CD4-positive, alpha-beta T cell (primary cell): ENCODE measurements at regions not wholly inside any gene's neighbourhood (a gene's known extent, or its start where the extent isn't known, plus 50 kb on each side); places are given as distances from the start of the nearest gene placed in this dataset.
"Not testable (repeated sequence)": the region's sequence is repeated elsewhere in the genome, so short reads cannot be mapped to it uniquely, and the experiment has no call there.

Source experiments
- ATAC-seq: fragments of 200-7000 bp; cut with Tn5 transposase; one replicate; pipeline ENCODE4 v1.10.0; 2022; ENCODE audit warnings: mild to moderate bottlenecking; ENCODE audit not compliant: poor library complexity
- CTCF ChIA-PET: fragments of 350-600 bp; sonication (Branson Sonifier 250); formaldehyde crosslinking; loops from one replicate; lab custom pipeline; 2021; ENCODE audit warnings: antibody characterized with exemption, inconsistent platforms; lab: Charles Lee
- POLR2A ChIA-PET: fragments of 350-600 bp; sonication (Branson Sonifier 250); formaldehyde crosslinking; loops from one replicate; lab custom pipeline; 2021; ENCODE audit warnings: antibody characterized with exemption, inconsistent platforms; lab: Charles Lee
- DNase-seq, 14 experiments: peaks; one replicate each; pipeline ENCODE4 v3.0.0-alpha.2; 2013 to 2020; ENCODE audit warnings: mixed read lengths in 2 of 14
- H3K27ac ChIP-seq, 2 donors: one replicate each; pipeline versions ENCODE4 v1.5.1 to v1.7.0; 2013; ENCODE audit warnings: low read length in 2 of 2, low read depth in 1 of 2, mild to moderate bottlenecking in 1 of 2
- H3K27me3 ChIP-seq, 2 experiments: 1 replicate in 1 of 2; 2 replicates in 1 of 2; pipeline versions ENCODE4 v1.6.1 to v1.7.0; 2013; ENCODE audit warnings: low read length in 2 of 2, control low read depth in 1 of 2, mild to moderate bottlenecking in 1 of 2, moderate library complexity in 1 of 2; ENCODE audit not compliant: insufficient read depth in 2 of 2, control insufficient read depth in 1 of 2
- H3K36me3 ChIP-seq: one replicate; pipeline ENCODE4 v1.6.1; 2013; ENCODE audit warnings: low read length, control low read depth; ENCODE audit not compliant: insufficient read depth
- H3K4me1 ChIP-seq: one replicate; pipeline ENCODE4 v1.6.1; 2013; ENCODE audit warnings: low read length, control low read depth; ENCODE audit not compliant: insufficient read depth
- H3K4me3 ChIP-seq: one replicate; pipeline ENCODE4 v1.5.1; 2013; ENCODE audit warnings: mild to moderate bottlenecking, low read length, moderate library complexity
- H3K9me3 ChIP-seq, 2 experiments: 1 replicate in 1 of 2; 2 replicates in 1 of 2; pipeline versions ENCODE4 v1.6.1 to v1.7.0; 2013; ENCODE audit warnings: low read length in 2 of 2, mild to moderate bottlenecking in 2 of 2, control low read depth in 1 of 2, moderate library complexity in 1 of 2; ENCODE audit not compliant: control insufficient read depth in 1 of 2, insufficient read depth in 1 of 2
- H3K27ac Mint-ChIP-seq: one replicate; pipeline ENCODE4 v1.8.0; 2020; ENCODE audit warnings: mixed read lengths
- H3K27me3 Mint-ChIP-seq: one replicate; pipeline ENCODE4 v1.8.0; 2021; ENCODE audit warnings: mixed read lengths
- H3K36me3 Mint-ChIP-seq: one replicate; pipeline ENCODE4 v1.8.0; 2021; ENCODE audit warnings: low read depth, mixed read lengths
- H3K4me1 Mint-ChIP-seq: one replicate; pipeline ENCODE4 v1.8.0; 2021; ENCODE audit warnings: low read depth, mixed read lengths
- H3K4me3 Mint-ChIP-seq: one replicate; pipeline ENCODE4 v1.8.0; 2020; ENCODE audit warnings: mild to moderate bottlenecking, mixed read lengths
- H3K9me3 Mint-ChIP-seq: one replicate; pipeline ENCODE4 v1.8.0; 2020; ENCODE audit warnings: mixed read lengths
- intact Hi-C, 2 experiments: fragments of 100-400 bp; cut with DNase I in 1 of 2; cut with micrococcal nuclease in 1 of 2; formaldehyde crosslinking; loops; one replicate each; pipeline versions ENCODE4 v1.15.1 to v1.9.0; 2023 to 2025; cut with DNase I, micrococcal nuclease
- TF ChIP-seq, protein P1 (sequence below): fragments of 200-600 bp; IDR thresholded peaks from one replicate; pipeline ENCODE4 v1.8.0; 2022; ENCODE audit warnings: antibody characterized with exemption, mild to moderate bottlenecking

DNA sequence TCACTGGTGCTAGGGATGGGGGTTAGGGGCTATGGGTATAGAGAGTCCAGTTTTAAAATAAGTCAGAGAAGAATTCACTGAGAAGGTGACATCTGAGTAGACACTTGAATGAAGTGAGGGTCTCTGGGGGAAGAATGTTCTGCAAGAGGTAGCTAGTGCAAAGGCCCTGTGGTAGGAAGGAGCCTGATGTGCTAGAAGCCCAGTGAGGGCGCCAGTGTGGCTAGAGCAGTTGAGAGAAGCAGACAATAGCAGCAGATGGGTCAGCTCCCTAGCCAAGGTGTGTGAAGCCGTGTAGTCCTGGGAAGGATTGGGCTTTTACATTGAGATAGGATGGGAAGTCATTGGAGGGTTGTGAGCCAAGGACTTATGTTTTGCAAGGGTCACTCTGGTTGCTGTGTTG lies 105.8 kb upstream of the PELI1 start:
- no peak overlapping the region for H3K27ac Mint-ChIP-seq

DNA sequence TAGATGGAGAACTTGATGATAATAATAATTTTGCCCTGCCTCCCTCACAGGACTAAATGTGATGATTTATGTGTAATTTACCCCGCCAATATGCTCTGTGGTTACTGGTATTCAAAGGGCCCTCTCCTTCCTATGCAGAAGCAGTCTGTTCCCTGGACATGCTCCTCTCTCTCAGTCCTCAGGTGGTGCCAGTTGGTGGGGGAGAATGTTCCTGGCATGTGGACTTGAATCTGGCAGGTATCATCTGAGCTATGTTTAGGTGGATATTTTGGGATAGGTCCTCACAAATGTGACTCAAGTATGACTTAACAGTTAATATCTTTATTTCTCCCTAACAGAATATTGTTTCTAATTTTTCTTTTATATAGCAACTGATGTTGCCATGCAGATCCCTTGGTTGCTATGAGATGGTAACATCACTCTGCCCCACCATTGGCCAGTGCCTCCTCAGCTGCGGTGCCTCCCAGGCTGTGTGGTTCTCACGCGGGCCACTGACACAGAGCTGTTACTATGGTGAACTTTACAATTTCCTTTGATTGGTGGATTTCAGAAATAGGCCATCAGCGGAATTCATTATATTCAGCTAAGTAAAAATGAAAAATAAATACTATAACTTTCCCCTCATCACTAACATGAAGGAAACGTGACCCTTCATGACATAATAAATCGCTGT lies 106.7 kb upstream of the PELI1 start:
- H3K27ac Mint-ChIP-seq, result no peak overlapping the region
- CTCF ChIA-PET, result no interaction called here

More for the DNA sequence above, 105.8 kb upstream of the PELI1 start:
- TF ChIP-seq, protein P1, sequence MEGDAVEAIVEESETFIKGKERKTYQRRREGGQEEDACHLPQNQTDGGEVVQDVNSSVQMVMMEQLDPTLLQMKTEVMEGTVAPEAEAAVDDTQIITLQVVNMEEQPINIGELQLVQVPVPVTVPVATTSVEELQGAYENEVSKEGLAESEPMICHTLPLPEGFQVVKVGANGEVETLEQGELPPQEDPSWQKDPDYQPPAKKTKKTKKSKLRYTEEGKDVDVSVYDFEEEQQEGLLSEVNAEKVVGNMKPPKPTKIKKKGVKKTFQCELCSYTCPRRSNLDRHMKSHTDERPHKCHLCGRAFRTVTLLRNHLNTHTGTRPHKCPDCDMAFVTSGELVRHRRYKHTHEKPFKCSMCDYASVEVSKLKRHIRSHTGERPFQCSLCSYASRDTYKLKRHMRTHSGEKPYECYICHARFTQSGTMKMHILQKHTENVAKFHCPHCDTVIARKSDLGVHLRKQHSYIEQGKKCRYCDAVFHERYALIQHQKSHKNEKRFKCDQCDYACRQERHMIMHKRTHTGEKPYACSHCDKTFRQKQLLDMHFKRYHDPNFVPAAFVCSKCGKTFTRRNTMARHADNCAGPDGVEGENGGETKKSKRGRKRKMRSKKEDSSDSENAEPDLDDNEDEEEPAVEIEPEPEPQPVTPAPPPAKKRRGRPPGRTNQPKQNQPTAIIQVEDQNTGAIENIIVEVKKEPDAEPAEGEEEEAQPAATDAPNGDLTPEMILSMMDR, result no peak
- ATAC-seq (no peak), DNase-seq (no peak)
- H3K9me3 ChIP-seq, result no peaks in the 10 kb centered on the region
- H3K4me1 ChIP-seq, result no peaks in the 10 kb centered on the region
- Mint-ChIP-seq H3K9me3 (peaks cover 2% of the 10 kb centered on the region), H3K36me3 (no peaks in the 10 kb centered on the region), H3K27me3 (no peaks in the 10 kb centered on the region), H3K4me3 (no peak overlapping the region), H3K4me1 (no peaks in the 10 kb centered on the region)
- no peak overlapping the region for H3K27ac ChIP-seq
- H3K27me3 ChIP-seq, result no peaks in the 10 kb centered on the region
- H3K36me3 ChIP-seq, result no peaks in the 10 kb centered on the region
- intact Hi-C loops, result no loop called here
- ChIA-PET CTCF (no interaction called here), POLR2A (no interaction called here)
- no peak overlapping the region for H3K4me3 ChIP-seq

DNA sequence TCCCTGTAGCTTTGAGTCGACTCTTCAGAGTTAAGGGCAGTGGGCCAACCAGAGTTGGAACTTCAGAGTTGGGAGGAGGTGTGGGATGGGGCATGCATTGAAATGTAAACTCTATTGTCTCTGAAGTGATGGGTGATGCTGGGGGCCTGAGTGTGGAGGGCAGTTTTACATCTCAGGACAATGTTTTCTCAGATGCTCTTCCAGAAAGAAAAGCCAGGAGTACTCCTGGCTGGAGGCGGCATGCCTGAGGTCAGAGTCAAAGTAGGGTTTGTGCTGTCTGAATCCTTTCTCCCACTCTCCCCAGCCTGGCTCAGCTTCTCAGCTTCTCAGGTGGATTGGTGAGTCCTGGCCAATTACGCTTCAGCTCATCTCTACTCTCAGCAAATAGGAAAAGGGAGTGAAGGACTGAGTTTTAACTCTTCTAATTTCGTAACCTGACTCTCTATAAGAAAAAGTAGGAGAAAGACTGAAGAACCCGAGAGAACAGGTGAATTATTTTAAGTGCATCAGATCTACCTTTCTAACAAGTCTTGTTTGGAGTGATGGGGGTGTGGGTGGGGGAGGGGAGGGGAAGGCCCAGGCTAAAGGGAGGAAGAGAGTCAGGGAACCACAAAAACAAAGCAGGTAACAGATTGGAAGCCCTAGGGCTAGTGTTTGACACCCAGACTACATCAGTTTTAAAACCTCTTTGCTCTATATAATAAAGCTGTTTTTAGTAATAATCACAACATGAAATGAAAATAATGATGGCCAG lies 107.5 kb upstream of the PELI1 start:
- H3K4me1 Mint-ChIP-seq, result no peaks in the 10 kb centered on the region
- no peak for ATAC-seq
- ChIA-PET CTCF (no interaction called here), POLR2A (no interaction called here)
- Histone ChIP-seq H3K27ac (no peak overlapping the region), H3K4me1 (no peaks in the 10 kb centered on the region), H3K36me3 (no peaks in the 10 kb centered on the region), H3K27me3 (no peaks in the 10 kb centered on the region), H3K4me3 (no peak overlapping the region), H3K9me3 (no peaks in the 10 kb centered on the region)
- peaks cover 2% of the 10 kb centered on the region for H3K9me3 Mint-ChIP-seq
- TF ChIP-seq, protein P1, result no peak
- DNase-seq, result no peak
- no peaks in the 10 kb centered on the region for H3K27me3 Mint-ChIP-seq
- H3K27ac Mint-ChIP-seq, result no peak overlapping the region
- no peak overlapping the region for H3K4me3 Mint-ChIP-seq
- intact Hi-C loops, result no loop called here
- H3K36me3 Mint-ChIP-seq, result no peaks in the 10 kb centered on the region

More for the DNA sequence above, 106.7 kb upstream of the PELI1 start:
- no peaks in the 10 kb centered on the region for H3K4me1 ChIP-seq
- no peak overlapping the region for H3K4me3 Mint-ChIP-seq
- no peaks in the 10 kb centered on the region for H3K36me3 Mint-ChIP-seq
- POLR2A ChIA-PET, result no interaction called here
- no peaks in the 10 kb centered on the region for H3K27me3 ChIP-seq
- no peaks in the 10 kb centered on the region for H3K4me1 Mint-ChIP-seq
- no peaks in the 10 kb centered on the region for H3K27me3 Mint-ChIP-seq
- no peak for ATAC-seq
- no peaks in the 10 kb centered on the region for H3K9me3 ChIP-seq
- TF ChIP-seq, protein P1, result no peak
- peaks cover 2% of the 10 kb centered on the region for H3K9me3 Mint-ChIP-seq
- H3K27ac ChIP-seq, result no peak overlapping the region
- no peaks in the 10 kb centered on the region for H3K36me3 ChIP-seq
- intact Hi-C loops, result no loop called here
- no peak for DNase-seq
- no peak overlapping the region for H3K4me3 ChIP-seq

DNA sequence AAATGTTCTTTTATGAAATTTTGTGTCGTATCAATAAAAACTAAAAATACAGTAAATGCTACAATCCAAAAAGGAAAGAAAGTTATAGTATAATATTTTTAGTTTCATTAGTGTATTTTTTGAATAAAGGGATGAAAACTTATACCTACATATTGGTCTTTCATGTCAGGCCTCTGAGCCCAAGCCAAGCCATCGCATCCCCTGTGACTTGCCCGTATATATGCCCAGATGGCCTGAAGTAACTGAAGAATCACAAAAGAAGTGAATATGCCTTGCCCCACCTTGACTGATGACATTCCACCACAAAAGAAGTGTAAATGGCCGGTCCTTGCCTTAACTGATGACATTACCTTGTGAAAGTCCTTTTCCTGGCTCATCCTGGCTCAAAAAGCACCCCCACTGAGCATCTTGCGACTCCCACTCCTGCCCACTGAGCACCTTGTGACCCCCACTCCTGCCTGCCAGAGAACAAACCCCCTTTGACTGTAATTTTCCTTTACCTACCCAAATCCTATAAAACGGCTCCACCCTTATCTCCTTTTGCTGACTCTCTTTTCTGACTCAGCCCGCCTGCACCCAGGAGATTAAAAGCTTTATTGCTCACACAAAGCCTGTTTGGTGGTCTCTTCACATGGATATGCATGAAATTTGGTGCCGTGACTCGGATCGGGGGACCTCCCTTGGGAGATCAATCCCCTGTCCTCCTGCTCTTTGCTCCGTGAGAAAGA lies 108.2 kb upstream of the PELI1 start:
- H3K27ac Mint-ChIP-seq, H3K36me3 Mint-ChIP-seq, CTCF ChIA-PET: not testable (repeated sequence)

DNA sequence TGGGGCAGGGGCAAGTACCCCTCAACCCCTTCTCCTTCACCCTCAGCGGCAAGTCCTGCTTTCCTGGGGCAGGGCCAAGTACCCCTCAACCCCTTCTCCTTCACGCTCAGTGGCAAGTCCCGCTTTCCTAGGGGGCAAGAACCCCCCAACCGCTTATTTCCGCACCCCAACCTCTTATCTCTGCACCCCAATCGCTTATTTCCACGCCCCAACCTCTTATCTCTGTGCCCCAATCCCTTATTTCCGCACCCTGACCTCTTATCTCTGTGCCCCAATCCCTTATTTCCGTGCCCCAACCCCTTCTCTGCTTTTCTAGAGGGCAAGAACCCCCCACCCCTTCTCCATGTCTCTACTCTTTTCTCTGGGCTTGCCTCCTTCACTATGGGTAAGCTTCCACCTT lies 109.2 kb upstream of the PELI1 start:
- POLR2A ChIA-PET, CTCF ChIA-PET, H3K27me3 Mint-ChIP-seq, H3K27me3 ChIP-seq, H3K27ac ChIP-seq, H3K4me1 Mint-ChIP-seq, intact Hi-C loops, H3K4me1 ChIP-seq, H3K27ac Mint-ChIP-seq, H3K36me3 ChIP-seq, H3K4me3 ChIP-seq, H3K9me3 ChIP-seq, H3K4me3 Mint-ChIP-seq, ATAC-seq, DNase-seq, H3K36me3 Mint-ChIP-seq, H3K9me3 Mint-ChIP-seq: not testable (repeated sequence)

More for the DNA sequence above, 108.2 kb upstream of the PELI1 start:
- H3K9me3 ChIP-seq, H3K27me3 ChIP-seq, ATAC-seq, H3K4me1 ChIP-seq, DNase-seq, H3K27ac ChIP-seq, H3K4me1 Mint-ChIP-seq, H3K36me3 ChIP-seq, POLR2A ChIA-PET, intact Hi-C loops, H3K27me3 Mint-ChIP-seq, H3K4me3 Mint-ChIP-seq, H3K9me3 Mint-ChIP-seq, H3K4me3 ChIP-seq: not testable (repeated sequence)
